OCI-LY7 (cell line): ENCODE measurements at regions not wholly inside any gene's neighbourhood (a gene's known extent, or its start where the extent isn't known, plus 50 kb on each side); places are given as distances from the start of the nearest gene placed in this dataset.

Source experiments
- BruUV-seq: library from RNA; stranded (reverse); fragments of 400-500 nt; replicated peaks from 2 replicates; lab custom pipeline; 2021; lab: Mats Ljungman, UMichigan
- CTCF ChIA-PET: fragments of 300-600 bp; sonication (Branson Sonifier 250); formaldehyde crosslinking; loops from one replicate; lab custom pipeline; 2022; ENCODE audit warnings: antibody characterized with exemption; ENCODE audit not compliant: unreplicated experiment; lab: Charles Lee
- POLR2A ChIA-PET: fragments of 300-600 bp; sonication (Branson Sonifier 250); formaldehyde crosslinking; loops from one replicate; lab custom pipeline; 2022; ENCODE audit warnings: antibody characterized with exemption; lab: Charles Lee
- DNase-seq: peaks from one replicate; pipeline ENCODE4 v3.0.0-alpha.2; 2015; ENCODE audit warnings: low spot score
- H2AFZ ChIP-seq: fragments of 200-600 bp; sonication (generic), shearing (Covaris generic); 2 replicates; pipeline ENCODE4 v1.6.1; 2014; ENCODE audit warnings: mild to moderate bottlenecking, antibody characterized with exemption, low read length, moderate library complexity
- H3K27ac ChIP-seq: fragments of 200-600 bp; sonication (generic); 2 replicates; pipeline ENCODE4 v1.5.1; 2014; ENCODE audit warnings: mixed run types, low read depth, mild to moderate bottlenecking, moderate library complexity, low read length, inconsistent platforms; ENCODE audit not compliant: poor library complexity, severe bottlenecking
- H3K36me3 ChIP-seq: fragments of 200-600 bp; sonication (generic); 2 replicates; pipeline ENCODE4 v1.6.1; 2014; ENCODE audit warnings: mild to moderate bottlenecking, antibody characterized with exemption, low read length, moderate library complexity, mixed read lengths; ENCODE audit not compliant: insufficient read depth
- H3K4me1 ChIP-seq: fragments of 200-600 bp; sonication (generic); 2 replicates; pipeline ENCODE4 v1.5.1; 2014; ENCODE audit warnings: mild to moderate bottlenecking, low read length; ENCODE audit not compliant: insufficient read depth, poor library complexity, severe bottlenecking
- H3K4me2 ChIP-seq: fragments of 200-600 bp; sonication (generic); 2 replicates; pipeline ENCODE4 v1.6.1; 2014; ENCODE audit warnings: mild to moderate bottlenecking, low read length
- H3K4me3 ChIP-seq: fragments of 200-600 bp; sonication (generic); 2 replicates; pipeline ENCODE4 v1.5.1; 2014; ENCODE audit warnings: mild to moderate bottlenecking, low read depth, low read length; ENCODE audit not compliant: poor library complexity, severe bottlenecking
- H3K79me2 ChIP-seq: fragments of 200-600 bp; sonication (generic); 2 replicates; pipeline ENCODE4 v1.6.1; 2016; ENCODE audit warnings: low read depth, mild to moderate bottlenecking, low read length, moderate library complexity, mixed read lengths; ENCODE audit not compliant: insufficient read depth
- H3K9me2 ChIP-seq: fragments of 200-600 bp; sonication (generic); 2 replicates; pipeline ENCODE4 v1.6.1; 2016; ENCODE audit warnings: mild to moderate bottlenecking, low read length, mixed read lengths; ENCODE audit not compliant: insufficient read depth
- H3K9me3 ChIP-seq: fragments of 200-600 bp; sonication (generic); 2 replicates; pipeline ENCODE4 v1.6.1; 2014; ENCODE audit warnings: mild to moderate bottlenecking, mixed run types, low read length, mixed read lengths
- H4K20me1 ChIP-seq: fragments of 200-600 bp; sonication (generic); 2 replicates; pipeline ENCODE4 v1.6.1; 2014; ENCODE audit warnings: mild to moderate bottlenecking, antibody characterized with exemption, low read length, moderate library complexity, mixed read lengths; ENCODE audit not compliant: insufficient read depth
- CTCF ChIP-seq: fragments of 200-600 bp; sonication (generic); conservative IDR thresholded peaks from 2 replicates; pipeline ENCODE4 v1.5.1; 2014; ENCODE audit warnings: mild to moderate bottlenecking, antibody characterized with exemption, low read length, moderate library complexity, mixed read lengths
- EZH2phosphoT487 ChIP-seq: fragments of 200-600 bp; sonication (generic); IDR thresholded peaks from 2 replicates; pipeline ENCODE4 v1.6.1; 2018; ENCODE audit warnings: low read depth, borderline replicate concordance, mild to moderate bottlenecking, mixed run types, antibody characterized with exemption, low read length, moderate library complexity, mixed read lengths
- intact Hi-C: fragments of 100-400 bp; cut with micrococcal nuclease; formaldehyde crosslinking; loops from one replicate; pipeline ENCODE4 v1.10.0; 2022; ENCODE audit not compliant: unreplicated experiment

GRCh38 chr2:8414946-8415879 is 266.6 kb upstream of the ID2 start:
- no peak overlapping the region for H3K4me3 ChIP-seq
- no TSS peak for BruUV-seq
- no peaks in the 10 kb centered on the region; the same call in 1 of the 2 replicates for H3K36me3 ChIP-seq
- no peak overlapping the region for H2AFZ ChIP-seq
- no peaks in the 10 kb centered on the region for H3K9me2 ChIP-seq
- H4K20me1 ChIP-seq: no peaks in the 10 kb centered on the region
- no peak overlapping the region for H3K4me2 ChIP-seq
- TF ChIP-seq EZH2phosphoT487: no peak
- no peak for TF ChIP-seq CTCF
- no peak for DNase-seq
- no peak overlapping the region for H3K27ac ChIP-seq
- H3K4me1 ChIP-seq: no peaks in the 10 kb centered on the region
- no peaks in the 10 kb centered on the region for H3K9me3 ChIP-seq
- CTCF ChIA-PET: no interaction called here
- H3K79me2 ChIP-seq: no peaks in the 10 kb centered on the region
- intact Hi-C loops: no loop called here
- POLR2A ChIA-PET: interaction anchor here (0.9 to 1.5 kb wide), 3 partner anchors 8 to 53 kb away, joined by 3 to 5 read pairs (median 3); no protein-coding TSS in a partner anchor

- Histone ChIP-seq H3K9me2 (no peaks in the 10 kb centered on the region), H3K4me2 (no peak overlapping the region), H3K9me3 (no peaks in the 10 kb centered on the region), H3K27ac (no peak overlapping the region), H3K4me3 (no peak overlapping the region), H3K36me3 (no peaks in the 10 kb centered on the region; the same call in 1 of the 2 replicates), H2AFZ (no peak overlapping the region), H3K4me1 (no peaks in the 10 kb centered on the region), H4K20me1 (no peaks in the 10 kb centered on the region), H3K79me2 (no peaks in the 10 kb centered on the region)
- POLR2A ChIA-PET: interaction anchor here (0.7 to 1.7 kb wide), 5 partner anchors 9 to 848 kb away, joined by 3 to 5 read pairs (median 3); no protein-coding TSS in a partner anchor
- no peak for DNase-seq
- CTCF ChIA-PET: no interaction called here
- no TSS peak for BruUV-seq
- TF ChIP-seq CTCF: no peak
- intact Hi-C loops: no loop called here
Measured at GRCh38 chr2:8416001-8416571, 265.8 kb upstream of the ID2 start.
